HepG2 (cell line): ENCODE measurements at regions not wholly inside any gene's neighbourhood (a gene's known extent, or its start where the extent isn't known, plus 50 kb on each side); places are given as distances from the start of the nearest gene placed in this dataset.
A peak's percentile ranks its signal among the peaks of the same experiment; 100 is the strongest.

Source experiments
- ATAC-seq: fragments of 200-7000 bp; cut with Tn5 transposase; 3 replicates; pipeline ENCODE4 v1.9.1; 2020; ENCODE audit warnings: mild to moderate bottlenecking, moderate library complexity
- BruUV-seq: library from RNA; stranded (reverse); fragments of 400-500 nt; replicated peaks from 2 replicates; lab custom pipeline; 2021; lab: Mats Ljungman, UMichigan
- CTCF ChIA-PET: fragments of 300-600 bp; formaldehyde crosslinking; extraction: SDS; loops from one replicate; lab custom pipeline; 2021; ENCODE audit warnings: low total read pairs, inconsistent platforms, low intra/inter-chr PET ratio; lab: Yijun Ruan, JAX
- POLR2A ChIA-PET: fragments of 350-600 bp; sonication (Branson Sonifier 250); formaldehyde crosslinking; loops from one replicate; lab custom pipeline; 2020; ENCODE audit warnings: antibody characterized with exemption, inconsistent platforms; lab: Yijun Ruan, JAX
- DNase-seq: peaks from one replicate; pipeline ENCODE4 v3.0.0-alpha.2; 2015; ENCODE audit warnings: low spot score
- FAIRE-seq: peaks from 3 replicates; lab custom pipeline; 2011; peaks lifted over from hg19 to GRCh38; lab: Jason Lieb, UNC
- H2AFZ ChIP-seq: one replicate; pipeline ENCODE4 v1.6.1; 2011; ENCODE audit warnings: low read length, inconsistent platforms
- H3K27ac ChIP-seq: fragments of 300-600 bp; 3 replicates; pipeline ENCODE4 v1.8.0; 2011; ENCODE audit warnings: mixed run types, mild to moderate bottlenecking, mixed read lengths, low read length, inconsistent platforms; ENCODE audit not compliant: insufficient read depth; ENCODE audit errors: extremely low read length
- H3K27me3 ChIP-seq, 2 experiments: fragments of 200-600 bp in 1 of 2; 2 replicates in 1 of 2; 3 replicates in 1 of 2; pipeline versions ENCODE4 v1.6.0 to v1.8.0; 2011; ENCODE audit warnings: low read length in 2 of 2, mild to moderate bottlenecking in 2 of 2, moderate library complexity in 2 of 2, inconsistent platforms in 1 of 2; ENCODE audit not compliant: insufficient read depth in 2 of 2, control insufficient read depth in 1 of 2
- H3K36me3 ChIP-seq, 2 experiments: fragments of 200-600 bp in 1 of 2; replicated peaks in 1 of 2; 2 replicates in 1 of 2; 3 replicates in 1 of 2; pipeline versions ENCODE4 v1.5.1 to v1.8.0; 2011; ENCODE audit warnings: low read length in 2 of 2, inconsistent platforms in 1 of 2; ENCODE audit not compliant: insufficient read depth in 2 of 2, control insufficient read depth in 1 of 2
- H3K4me1 ChIP-seq: 2 replicates; pipeline ENCODE4 v1.5.1; 2012; ENCODE audit warnings: low read length, inconsistent platforms; ENCODE audit not compliant: insufficient read depth
- H3K4me2 ChIP-seq: 2 replicates; pipeline ENCODE4 v1.6.0; 2011; ENCODE audit warnings: low read depth, low read length, inconsistent platforms
- H3K4me3 ChIP-seq, 3 experiments: fragments of 200-600 bp in 1 of 3; sonication (generic), shearing (Covaris generic) in 1 of 3; replicated peaks in 1 of 3; 2 replicates each; pipeline ENCODE4 v1.5.1; 2011 to 2016; ENCODE audit warnings: low read length in 3 of 3, inconsistent platforms in 2 of 3, low read depth in 2 of 3, mild to moderate bottlenecking in 2 of 3, control low read depth in 1 of 3, mixed read lengths in 1 of 3; ENCODE audit not compliant: insufficient read depth in 1 of 3
- H3K79me2 ChIP-seq: one replicate; pipeline ENCODE4 v1.6.1; 2011; ENCODE audit warnings: low read length, inconsistent platforms; ENCODE audit not compliant: insufficient read depth
- H3K9ac ChIP-seq: 2 replicates; pipeline ENCODE4 v1.6.0; 2011; ENCODE audit warnings: mild to moderate bottlenecking, low read depth, low read length, inconsistent platforms; ENCODE audit not compliant: insufficient read depth
- H3K9me3 ChIP-seq: 2 replicates; pipeline ENCODE4 v1.5.1; 2012; ENCODE audit warnings: mild to moderate bottlenecking, low read length
- H4K20me1 ChIP-seq: 2 replicates; pipeline ENCODE4 v1.6.0; 2011; ENCODE audit warnings: inconsistent platforms, mild to moderate bottlenecking, low read length, moderate library complexity; ENCODE audit not compliant: insufficient read depth
- KLF16 ChIP-seq, 2 experiments: sonication (generic) in 1 of 2; formaldehyde crosslinking in 1 of 2; IDR thresholded peaks; 2 replicates each; pipeline versions ENCODE4 v1.6.1 to v1.8.0; 2016 to 2023; ENCODE audit warnings: missing genetic modification reagents in 2 of 2, missing compliant biosample characterization in 1 of 2
- MED1 ChIP-seq: sonication (generic); formaldehyde crosslinking; IDR thresholded peaks from 2 replicates; pipeline ENCODE4 v1.4.0; 2020; ENCODE audit warnings: missing genetic modification reagents
- MXD4 ChIP-seq: IDR thresholded peaks from 2 replicates; pipeline ENCODE4 v1.6.1; 2016; ENCODE audit warnings: mild to moderate bottlenecking, missing biosample characterization, missing genetic modification reagents
- PRPF4 ChIP-seq: fragments of 200-400 bp; formaldehyde crosslinking; IDR thresholded peaks from 2 replicates; pipeline ENCODE4 v1.6.1; 2016; ENCODE audit warnings: low read length, low read depth; ENCODE audit not compliant: poor library complexity, severe bottlenecking
- RARA ChIP-seq: IDR thresholded peaks from 2 replicates; pipeline ENCODE4 v1.6.1; 2016; ENCODE audit warnings: missing genetic modification reagents, missing compliant biosample characterization
- SIX4 ChIP-seq: sonication (generic); formaldehyde crosslinking; IDR thresholded peaks from 2 replicates; pipeline ENCODE4 v1.4.0; 2020; ENCODE audit warnings: missing genetic modification reagents
- SMARCC2 ChIP-seq: fragments of 450-650 bp; IDR thresholded peaks from 2 replicates; pipeline ENCODE4 v1.6.1; 2017; ENCODE audit warnings: antibody characterized with exemption, mild to moderate bottlenecking
- SOX5 ChIP-seq: IDR thresholded peaks from 2 replicates; pipeline ENCODE4 v1.6.1; 2016; ENCODE audit warnings: borderline replicate concordance
- ZGPAT ChIP-seq: IDR thresholded peaks from 2 replicates; pipeline ENCODE4 v1.6.1; 2016; ENCODE audit warnings: mild to moderate bottlenecking
- ZNF460 ChIP-seq: sonication (generic); formaldehyde crosslinking; IDR thresholded peaks from 2 replicates; pipeline ENCODE4 v1.5.1; 2020; ENCODE audit warnings: missing genetic modification reagents, mild to moderate bottlenecking, borderline replicate concordance
- whole genome bisulfite sequencing: methylation state at CpG from one replicate; pipeline ENCODE4 v1.1.6; 2017; ENCODE audit warnings: low lambda C conversion rate; 5-methylcytosine and 5-hydroxymethylcytosine counted together
- in situ Hi-C: cut with HindIII; loops from 2 replicates; pipeline ENCODE4 v1.10.0; 2017; ENCODE audit warnings: low pct_unique_long_range_greater_than_20kb; ENCODE audit not compliant: extremely low pct_ligation_motif_present
- intact Hi-C: fragments of 100-400 bp; cut with micrococcal nuclease; formaldehyde crosslinking; loops from one replicate; pipeline ENCODE4 v1.10.0; 2022; ENCODE audit not compliant: unreplicated experiment
- TF ChIP-seq, protein P1 (sequence below): sonication (generic); formaldehyde crosslinking; IDR thresholded peaks from 2 replicates; pipeline ENCODE4 v1.4.0; 2020; ENCODE audit warnings: missing genetic modification reagents, low read depth, mild to moderate bottlenecking, borderline replicate concordance

DNA sequence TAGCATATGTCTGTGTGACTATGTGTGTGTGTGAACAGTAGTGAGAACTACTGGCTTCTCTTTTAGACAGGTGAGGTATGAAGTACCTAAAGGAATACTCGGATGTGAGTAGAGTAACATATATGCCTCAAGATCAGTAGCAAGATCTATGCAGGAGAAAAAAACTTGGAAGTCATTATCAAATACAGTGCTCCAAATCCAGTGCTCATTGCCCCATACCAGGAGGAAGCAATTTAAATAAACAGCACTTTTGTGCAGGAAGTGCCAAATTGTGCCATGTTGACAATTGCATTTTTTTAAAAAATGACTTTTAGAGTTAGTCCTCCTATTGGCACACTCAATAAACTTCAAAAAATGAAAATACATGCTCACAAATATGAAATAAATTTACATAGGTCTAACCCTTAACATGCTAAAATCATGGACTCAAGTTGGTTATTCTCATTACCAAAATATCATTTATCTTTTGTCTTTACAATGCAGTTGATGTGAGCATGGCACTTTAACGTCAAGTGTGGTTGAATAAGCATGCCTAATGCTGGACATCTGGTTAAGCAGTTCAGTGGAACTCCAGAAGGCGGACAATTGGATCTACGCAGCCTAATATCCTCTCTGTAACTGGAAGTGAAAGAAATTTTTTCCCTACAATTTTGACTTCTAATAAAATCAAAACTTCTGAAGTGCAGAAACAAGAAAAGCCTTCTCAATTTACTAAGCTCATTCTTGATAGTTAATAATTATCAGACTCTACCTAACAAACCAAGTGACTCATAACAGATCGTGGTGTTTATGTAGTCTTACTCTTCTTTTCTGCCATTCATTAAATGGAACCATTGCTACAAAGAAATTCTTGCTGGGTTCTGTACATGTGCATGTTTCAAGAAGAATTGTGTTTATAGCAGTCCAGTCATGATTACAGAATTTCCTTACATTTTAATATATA, 195.2 kb downstream of the MDFIC start:
- no peak overlapping the region for H3K9ac ChIP-seq
- TF ChIP-seq, protein P1, sequence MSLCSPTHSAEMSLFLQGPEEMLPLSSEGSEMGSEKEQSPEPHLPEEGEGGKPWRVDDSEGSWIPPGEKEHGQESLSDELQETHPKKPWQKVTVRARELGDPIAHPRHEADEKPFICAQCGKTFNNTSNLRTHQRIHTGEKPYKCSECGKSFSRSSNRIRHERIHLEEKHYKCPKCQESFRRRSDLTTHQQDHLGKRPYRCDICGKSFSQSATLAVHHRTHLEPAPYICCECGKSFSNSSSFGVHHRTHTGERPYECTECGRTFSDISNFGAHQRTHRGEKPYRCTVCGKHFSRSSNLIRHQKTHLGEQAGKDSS (CRISPR knock-in tag), result peak; percentile 98
- TF ChIP-seq SMARCC2, result no peak
- 0 out of 2 replicates have a peak, but pooled peaks cover 3% of the 10 kb centered on the region for H3K9me3 ChIP-seq
- CTCF ChIA-PET, result no interaction called here
- H3K36me3 ChIP-seq, result no peaks in the 10 kb centered on the region
- no peaks in the 10 kb centered on the region for H3K27me3 ChIP-seq
- WGBS, result 68% methylated on average over 5 of the region's 5 CpGs
- DNase-seq (peak; percentile 22), ATAC-seq (peak; percentile 66), FAIRE-seq (no peak)
- H3K4me3 ChIP-seq, result no peak overlapping the region; a peak in 1 of 6 replicates
- intact Hi-C loops, result no loop called here
- H3K27ac ChIP-seq, result no peak overlapping the region
- H4K20me1 ChIP-seq, result no peaks in the 10 kb centered on the region
- in situ Hi-C loops, result no loop called here
- POLR2A ChIA-PET, result no interaction called here
- H3K4me1 ChIP-seq, result peaks cover 61% of the 10 kb centered on the region
- no peaks in the 10 kb centered on the region for H3K79me2 ChIP-seq
- H2AFZ ChIP-seq, result no peak overlapping the region
- H3K4me2 ChIP-seq, result peak overlapping the region; percentile 19; the same call in 1 of the 2 replicates
- no TSS peak for BruUV-seq

GRCh38 chr7:115113776-115114175, 191.9 kb downstream of the MDFIC start:
- ChIA-PET POLR2A (no interaction called here), CTCF (no interaction called here)
- intact Hi-C loops, result no loop called here
- H3K27me3 ChIP-seq, result no peaks in the 10 kb centered on the region
- 0 out of 2 replicates have a peak overlapping the region, but pooled peaks have one; percentile 5 for H3K9ac ChIP-seq
- ATAC-seq (peak; percentile 84), DNase-seq (peak; percentile 92), FAIRE-seq (peak; percentile 30)
- 0 out of 2 replicates have a peak, but pooled peaks cover 3% of the 10 kb centered on the region for H3K9me3 ChIP-seq
- no peaks in the 10 kb centered on the region for H3K36me3 ChIP-seq
- no peak overlapping the region for H2AFZ ChIP-seq
- H3K27ac ChIP-seq, result peak overlapping the region; percentile 75
- peaks cover 87% of the 10 kb centered on the region for H3K4me1 ChIP-seq
- in situ Hi-C loops, result no loop called here
- 13% methylated on average over 3 of the region's 3 CpGs for WGBS
- no peaks in the 10 kb centered on the region for H4K20me1 ChIP-seq
- H3K4me2 ChIP-seq, result peak overlapping the region; percentile 50
- no peak overlapping the region for H3K4me3 ChIP-seq
- no TSS peak for BruUV-seq
- H3K79me2 ChIP-seq, result no peaks in the 10 kb centered on the region
- TF ChIP-seq SOX5 (peak; percentile 65; the same call in 1 of the 2 replicates), PRPF4 (no peak), ZGPAT (CRISPR knock-in tag) (peak; percentile 43; the same call in 1 of the 2 replicates), MXD4 (CRISPR knock-in tag) (no peak), KLF16 (CRISPR knock-in tag; IDR thresholded peaks at IDR 0.05) (0 out of 4 replicates have a peak, but pooled peaks of 1 of the 2 experiments have one; percentile 42), SIX4 (peak; percentile 95), RARA (CRISPR knock-in tag) (peak; percentile 31; the same call in 1 of the 2 replicates), ZNF460 (CRISPR knock-in tag) (no peak), MED1 (CRISPR knock-in tag) (peak; percentile 72; the same call in 1 of the 2 replicates)
